Brain microvascular endothelial cell (primary cell): ENCODE measurements at regions not wholly inside any gene's neighbourhood (a gene's known extent, or its start where the extent isn't known, plus 50 kb on each side); places are given as distances from the start of the nearest gene placed in this dataset.
"Not testable (repeated sequence)": the region's sequence is repeated elsewhere in the genome, so short reads cannot be mapped to it uniquely, and the experiment has no call there.

Experiments used
- DNase-seq: peaks from one replicate; pipeline ENCODE4 v3.0.0-alpha.2; 2020
- H3K27ac ChIP-seq: fragments of 250-450 bp; sonication (Bioruptor Pico); 2 replicates; pipeline ENCODE4 v1.5.1; 2020; ENCODE audit warnings: mild to moderate bottlenecking, moderate library complexity
- H3K27me3 ChIP-seq: fragments of 250-450 bp; sonication (Bioruptor Pico); replicated peaks from 2 replicates; pipeline ENCODE4 v1.5.1; 2020; ENCODE audit warnings: mild to moderate bottlenecking
- H3K36me3 ChIP-seq: fragments of 250-450 bp; sonication (Bioruptor Pico); replicated peaks from 2 replicates; pipeline ENCODE4 v1.5.1; 2020; ENCODE audit warnings: mild to moderate bottlenecking
- H3K4me3 ChIP-seq: 2 replicates; pipeline ENCODE4 v1.5.1; 2011; ENCODE audit warnings: low read depth, mild to moderate bottlenecking, control low read depth, low read length, moderate library complexity
- in situ Hi-C: cut with HindIII; loops from 2 replicates; pipeline ENCODE4 v1.10.0; 2017; ENCODE audit warnings: low sequenced_read_pairs, low pct_ligation_motif_present
- TF ChIP-seq, protein P1 (sequence below): IDR thresholded peaks from 2 replicates; pipeline ENCODE4 v1.5.1; 2011; ENCODE audit warnings: low read depth, mild to moderate bottlenecking, moderate library complexity, low read length, control low read depth, inconsistent platforms; ENCODE audit errors: missing control alignments

DNA sequence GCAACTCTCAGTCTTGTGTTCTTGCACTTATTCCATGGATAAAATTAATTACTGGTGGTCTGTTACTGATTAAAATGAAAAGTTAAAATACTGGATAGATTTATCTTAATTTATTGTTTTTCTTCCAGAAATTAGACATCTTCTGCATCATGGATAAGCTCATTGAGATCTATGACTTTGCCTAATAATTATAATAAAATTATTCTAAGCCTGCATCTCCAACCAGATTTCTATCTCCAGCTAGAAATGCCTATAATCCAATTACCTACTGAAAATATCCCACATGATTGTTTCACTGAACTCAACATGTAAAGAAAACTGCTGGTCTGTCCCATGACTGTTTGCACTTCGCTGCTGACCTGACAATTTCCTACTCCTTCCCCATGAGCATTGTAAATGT lies 88.3 kb upstream of the ACBD5 start:
- no peak for DNase-seq
- Histone ChIP-seq H3K27ac (no peak overlapping the region), H3K27me3 (no peaks in the 10 kb centered on the region), H3K36me3 (no peaks in the 10 kb centered on the region), H3K4me3 (no peak overlapping the region)
- TF ChIP-seq, protein P1, sequence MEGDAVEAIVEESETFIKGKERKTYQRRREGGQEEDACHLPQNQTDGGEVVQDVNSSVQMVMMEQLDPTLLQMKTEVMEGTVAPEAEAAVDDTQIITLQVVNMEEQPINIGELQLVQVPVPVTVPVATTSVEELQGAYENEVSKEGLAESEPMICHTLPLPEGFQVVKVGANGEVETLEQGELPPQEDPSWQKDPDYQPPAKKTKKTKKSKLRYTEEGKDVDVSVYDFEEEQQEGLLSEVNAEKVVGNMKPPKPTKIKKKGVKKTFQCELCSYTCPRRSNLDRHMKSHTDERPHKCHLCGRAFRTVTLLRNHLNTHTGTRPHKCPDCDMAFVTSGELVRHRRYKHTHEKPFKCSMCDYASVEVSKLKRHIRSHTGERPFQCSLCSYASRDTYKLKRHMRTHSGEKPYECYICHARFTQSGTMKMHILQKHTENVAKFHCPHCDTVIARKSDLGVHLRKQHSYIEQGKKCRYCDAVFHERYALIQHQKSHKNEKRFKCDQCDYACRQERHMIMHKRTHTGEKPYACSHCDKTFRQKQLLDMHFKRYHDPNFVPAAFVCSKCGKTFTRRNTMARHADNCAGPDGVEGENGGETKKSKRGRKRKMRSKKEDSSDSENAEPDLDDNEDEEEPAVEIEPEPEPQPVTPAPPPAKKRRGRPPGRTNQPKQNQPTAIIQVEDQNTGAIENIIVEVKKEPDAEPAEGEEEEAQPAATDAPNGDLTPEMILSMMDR, result no peak
- in situ Hi-C loops, result no loop called here

DNA sequence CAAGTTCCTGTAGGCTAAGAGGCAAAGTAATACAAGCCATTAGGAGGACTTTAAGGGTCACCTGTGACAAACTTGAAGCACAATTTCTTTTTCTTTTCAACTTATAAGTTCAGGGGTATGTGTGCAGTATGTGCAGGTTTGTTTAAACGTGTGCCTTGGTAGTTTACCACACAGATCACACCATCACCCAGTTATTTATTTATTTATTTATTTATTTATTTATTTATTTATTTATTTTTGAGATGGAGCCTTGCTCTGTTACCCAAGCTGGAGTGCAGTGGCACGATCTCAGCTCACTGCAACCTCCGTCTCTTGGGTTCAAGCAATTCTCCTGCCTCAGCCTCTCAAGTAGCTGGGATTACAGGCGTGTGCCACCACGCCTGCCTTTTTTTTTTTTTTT lies 86.2 kb upstream of the ACBD5 start:
- DNase-seq, in situ Hi-C loops, H3K36me3 ChIP-seq, H3K27me3 ChIP-seq, H3K4me3 ChIP-seq, H3K27ac ChIP-seq: not testable (repeated sequence)

DNA sequence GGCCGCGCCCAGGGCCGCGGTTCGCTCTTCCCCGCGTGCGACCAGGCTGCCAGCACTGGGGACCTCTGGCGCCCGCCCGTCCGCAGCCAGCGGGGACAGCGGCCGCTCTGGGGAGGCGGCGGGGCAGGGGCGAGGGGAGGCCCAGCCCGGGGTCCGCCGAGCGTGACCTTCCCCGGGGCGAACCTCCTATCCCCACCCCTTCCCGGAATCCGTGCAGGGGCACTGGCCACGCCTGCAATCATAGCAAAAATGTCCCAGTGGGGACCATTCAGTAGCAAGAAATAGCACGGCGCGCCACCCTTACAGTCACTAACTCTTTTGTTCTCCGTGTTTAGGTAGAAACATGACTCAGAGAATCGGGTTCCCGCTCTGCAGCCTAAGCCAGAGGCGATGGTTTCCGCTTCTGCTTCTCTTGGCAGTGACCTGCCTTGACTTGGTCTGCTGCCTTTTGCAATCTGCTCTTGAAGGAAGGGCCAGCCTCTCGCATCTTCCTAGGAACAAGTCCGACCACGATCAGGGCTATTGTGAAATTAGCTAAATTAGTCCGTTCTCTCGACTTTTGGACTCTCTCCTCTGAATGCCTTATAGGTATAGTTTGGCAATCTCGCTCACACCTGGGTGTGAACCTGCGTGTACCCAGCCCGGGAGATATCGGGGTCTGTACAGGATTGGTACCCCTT lies 79.3 kb upstream of the ACBD5 start:
- in situ Hi-C loops, result no loop called here
- no peaks in the 10 kb centered on the region for H3K27me3 ChIP-seq
- H3K4me3 ChIP-seq, result peak overlapping the region; percentile 50
- H3K27ac ChIP-seq, result no peak overlapping the region
- peak; percentile 13 for DNase-seq
- no peaks in the 10 kb centered on the region for H3K36me3 ChIP-seq
- TF ChIP-seq, protein P1, result no peak

DNA sequence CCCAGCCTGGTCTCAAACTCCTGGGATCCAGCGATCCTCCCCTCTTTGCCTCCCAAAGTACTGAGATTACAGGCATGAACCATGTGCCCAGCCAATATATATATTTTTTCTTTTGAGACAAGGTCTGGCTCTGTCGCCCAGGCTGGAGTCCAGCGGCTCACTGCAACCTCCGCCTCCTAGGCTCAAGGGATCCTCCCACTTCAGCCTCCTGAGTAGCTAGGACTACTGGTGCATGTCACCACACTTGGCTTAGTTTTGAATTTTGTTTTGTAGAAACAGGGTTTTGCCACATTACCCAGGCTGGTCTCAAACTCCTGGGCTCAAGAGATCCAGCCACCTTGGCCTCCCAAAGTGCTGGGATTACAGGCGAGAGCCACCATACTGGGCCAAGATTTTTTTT lies 78.5 kb upstream of the ACBD5 start:
- H3K4me3 ChIP-seq, in situ Hi-C loops, H3K36me3 ChIP-seq, H3K27ac ChIP-seq, DNase-seq, H3K27me3 ChIP-seq: not testable (repeated sequence)

DNA sequence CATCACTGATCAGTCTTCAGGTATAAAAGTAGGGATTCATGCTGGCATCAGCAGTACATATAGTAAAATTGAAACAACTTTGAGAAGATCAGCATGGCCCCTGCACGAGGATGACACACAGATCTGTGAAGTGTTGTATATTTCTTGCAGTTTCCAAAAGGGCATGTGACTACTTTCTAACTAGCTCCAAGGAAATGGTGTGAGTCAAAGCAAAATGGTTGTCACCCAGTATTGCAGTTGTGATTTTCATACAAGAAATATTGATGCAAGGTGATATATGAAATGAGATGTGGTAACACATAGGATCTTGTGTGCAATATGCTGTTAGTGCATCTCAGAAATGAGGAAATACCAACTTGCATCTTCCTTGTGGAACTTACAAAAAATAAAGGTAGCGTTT lies 74.5 kb upstream of the ACBD5 start:
- H3K36me3 ChIP-seq, H3K27ac ChIP-seq, H3K27me3 ChIP-seq, in situ Hi-C loops, H3K4me3 ChIP-seq, DNase-seq: not testable (repeated sequence)

DNA sequence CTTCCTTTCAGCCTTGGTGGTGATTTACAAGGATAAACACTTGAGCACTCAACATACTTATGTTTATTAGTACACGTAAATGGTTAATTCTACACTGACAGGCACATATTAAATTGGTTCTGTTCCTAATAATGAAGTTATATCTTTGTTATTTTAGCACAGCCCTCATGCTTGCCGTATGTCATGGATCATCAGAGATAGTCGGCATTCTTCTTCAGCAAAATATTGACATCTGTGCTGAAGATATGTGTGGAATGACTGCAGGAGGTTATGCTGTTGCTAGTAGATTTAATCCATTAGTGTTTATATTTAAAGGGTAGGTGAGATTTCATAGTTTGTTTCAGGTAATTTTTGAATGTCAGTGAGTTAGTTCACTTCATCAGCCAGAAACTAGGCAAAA lies 73.0 kb upstream of the ACBD5 start:
- in situ Hi-C loops, H3K27me3 ChIP-seq, H3K36me3 ChIP-seq, H3K27ac ChIP-seq, H3K4me3 ChIP-seq, DNase-seq: not testable (repeated sequence)

DNA sequence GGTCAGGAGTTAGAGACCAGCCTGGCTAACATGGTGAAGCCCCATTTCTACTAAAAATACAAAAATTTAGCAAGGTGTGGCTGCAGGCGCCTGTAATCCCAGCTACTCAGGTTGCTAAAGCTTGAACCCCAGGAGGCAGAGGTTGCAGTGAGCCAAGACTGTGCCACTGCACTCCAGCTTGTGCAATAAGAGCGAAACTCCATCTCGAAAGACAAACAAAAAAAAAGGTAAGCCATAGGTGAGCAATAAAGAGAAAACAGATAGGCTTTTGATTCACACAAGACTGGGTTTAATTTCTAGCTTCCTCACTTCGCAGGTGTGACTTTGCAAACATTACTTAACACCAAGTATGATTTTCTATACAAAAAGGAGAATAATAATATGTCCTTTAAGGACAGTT lies 72.3 kb upstream of the ACBD5 start:
- in situ Hi-C loops, result no loop called here
- Histone ChIP-seq H3K36me3 (no peaks in the 10 kb centered on the region), H3K4me3 (no peak overlapping the region), H3K27me3 (no peaks in the 10 kb centered on the region), H3K27ac (no peak overlapping the region)
- DNase-seq, result no peak
- TF ChIP-seq, protein P1, result no peak

DNA sequence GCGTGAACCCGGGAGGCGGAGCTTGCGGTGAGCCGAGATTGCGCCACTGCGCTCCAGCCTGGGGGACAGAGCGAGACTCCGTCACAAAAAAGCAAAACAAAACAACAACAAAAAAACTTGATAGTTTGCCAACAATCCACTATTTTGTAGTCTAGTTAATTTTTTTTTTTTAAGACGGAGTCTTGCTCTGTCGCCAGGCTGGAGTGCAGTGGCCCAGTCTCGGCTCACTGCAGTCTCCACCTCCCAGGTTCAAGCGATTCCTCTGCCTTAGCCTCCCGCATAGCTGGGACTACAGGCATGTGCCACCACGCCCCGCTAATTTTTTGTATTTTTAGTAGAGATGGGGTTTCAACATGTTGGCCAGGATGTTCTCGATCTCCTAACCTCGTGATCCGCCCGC lies 71.2 kb upstream of the ACBD5 start:
- H3K36me3 ChIP-seq, H3K27me3 ChIP-seq, H3K4me3 ChIP-seq, H3K27ac ChIP-seq, in situ Hi-C loops, DNase-seq: not testable (repeated sequence)

DNA sequence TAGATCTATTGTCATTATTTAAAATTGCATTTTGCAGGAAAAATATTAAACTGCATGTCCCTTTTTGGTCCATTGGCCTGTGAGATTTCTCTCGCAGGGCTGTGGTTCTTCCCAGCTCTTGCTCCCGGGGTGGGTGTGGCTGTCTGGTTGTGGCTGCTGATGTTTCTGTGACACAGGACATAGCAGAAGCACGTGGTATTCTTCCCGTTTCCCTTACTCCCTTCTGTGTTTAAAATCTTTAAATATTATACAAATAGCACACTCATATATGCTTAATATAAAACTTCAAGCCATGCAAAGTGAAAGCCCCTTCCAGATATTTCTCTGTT lies 57.9 kb upstream of the ACBD5 start:
- H3K36me3 ChIP-seq, H3K4me3 ChIP-seq, DNase-seq, in situ Hi-C loops, H3K27me3 ChIP-seq, H3K27ac ChIP-seq: not testable (repeated sequence)
